Ascending aorta (tissue), 2 donors: ENCODE measurements at regions not wholly inside any gene's neighbourhood (a gene's known extent, or its start where the extent isn't known, plus 50 kb on each side); places are given as distances from the start of the nearest gene placed in this dataset.

Experiments used
- DNase-seq, 2 donors: peaks; one replicate each; pipeline ENCODE4 v3.0.0-alpha.2; 2019; ENCODE audit warnings: low spot score in 2 of 2
- H3K27ac ChIP-seq, 2 donors: fragments of 200-600 bp; sonication (generic); one replicate each; pipeline ENCODE4 v1.5.1; 2016 to 2017; ENCODE audit warnings: mild to moderate bottlenecking in 1 of 2
- H3K27me3 ChIP-seq: fragments of 200-600 bp; sonication (generic); one replicate; pipeline ENCODE4 v1.5.1; 2017
- H3K36me3 ChIP-seq, 2 donors: fragments of 200-600 bp; sonication (generic); one replicate each; pipeline ENCODE4 v1.5.1; 2016
- H3K4me1 ChIP-seq, 2 donors: fragments of 200-600 bp; sonication (generic); one replicate each; pipeline ENCODE4 v1.5.1; 2016 to 2017; ENCODE audit warnings: mild to moderate bottlenecking in 1 of 2
- H3K4me3 ChIP-seq, 2 donors: fragments of 200-600 bp; sonication (generic); one replicate each; pipeline ENCODE4 v1.5.1; 2016 to 2017; ENCODE audit warnings: mild to moderate bottlenecking in 1 of 2
- H3K9me3 ChIP-seq, 2 donors: fragments of 200-600 bp; sonication (generic); one replicate each; pipeline ENCODE4 v1.5.1; 2016
- intact Hi-C: fragments of 100-400 bp; cut with DNase I; formaldehyde crosslinking; loops from one replicate; pipeline ENCODE4 v1.15.1; 2023
- TF ChIP-seq, protein P1 (sequence below), 3 experiments: fragments of 200-600 bp in 2 of 3; fragments of 450-650 bp in 1 of 3; sonication (generic) in 2 of 3; IDR thresholded peaks; one replicate each; pipeline ENCODE4 v1.5.1; 2016 to 2019; ENCODE audit warnings: antibody characterized with exemption in 3 of 3, mild to moderate bottlenecking in 1 of 3, moderate library complexity in 1 of 3

DNA sequence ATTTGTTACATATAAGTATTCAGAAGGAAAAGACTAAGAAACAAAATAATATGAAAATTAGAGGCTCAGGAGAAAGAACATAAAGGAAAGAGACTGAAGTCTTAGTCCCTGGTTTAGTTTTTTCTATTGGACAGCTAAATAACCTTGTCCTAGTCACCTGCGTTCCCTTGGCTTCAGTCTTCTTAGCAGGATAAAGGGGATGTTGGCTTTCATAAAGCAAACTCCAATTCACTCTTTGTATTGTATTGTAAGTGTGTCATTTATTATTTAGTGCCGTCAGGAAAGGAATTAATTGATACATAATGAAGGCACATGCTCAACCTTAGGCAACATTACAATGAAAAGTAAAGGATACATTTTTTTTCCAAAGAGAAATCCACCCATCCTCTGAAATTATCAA is 190.3 kb upstream of the PPFIA2 start:
- intact Hi-C loops: no loop called here
- TF ChIP-seq, protein P1, sequence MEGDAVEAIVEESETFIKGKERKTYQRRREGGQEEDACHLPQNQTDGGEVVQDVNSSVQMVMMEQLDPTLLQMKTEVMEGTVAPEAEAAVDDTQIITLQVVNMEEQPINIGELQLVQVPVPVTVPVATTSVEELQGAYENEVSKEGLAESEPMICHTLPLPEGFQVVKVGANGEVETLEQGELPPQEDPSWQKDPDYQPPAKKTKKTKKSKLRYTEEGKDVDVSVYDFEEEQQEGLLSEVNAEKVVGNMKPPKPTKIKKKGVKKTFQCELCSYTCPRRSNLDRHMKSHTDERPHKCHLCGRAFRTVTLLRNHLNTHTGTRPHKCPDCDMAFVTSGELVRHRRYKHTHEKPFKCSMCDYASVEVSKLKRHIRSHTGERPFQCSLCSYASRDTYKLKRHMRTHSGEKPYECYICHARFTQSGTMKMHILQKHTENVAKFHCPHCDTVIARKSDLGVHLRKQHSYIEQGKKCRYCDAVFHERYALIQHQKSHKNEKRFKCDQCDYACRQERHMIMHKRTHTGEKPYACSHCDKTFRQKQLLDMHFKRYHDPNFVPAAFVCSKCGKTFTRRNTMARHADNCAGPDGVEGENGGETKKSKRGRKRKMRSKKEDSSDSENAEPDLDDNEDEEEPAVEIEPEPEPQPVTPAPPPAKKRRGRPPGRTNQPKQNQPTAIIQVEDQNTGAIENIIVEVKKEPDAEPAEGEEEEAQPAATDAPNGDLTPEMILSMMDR (IDR thresholded peaks at IDR 0.05): no peak

DNA sequence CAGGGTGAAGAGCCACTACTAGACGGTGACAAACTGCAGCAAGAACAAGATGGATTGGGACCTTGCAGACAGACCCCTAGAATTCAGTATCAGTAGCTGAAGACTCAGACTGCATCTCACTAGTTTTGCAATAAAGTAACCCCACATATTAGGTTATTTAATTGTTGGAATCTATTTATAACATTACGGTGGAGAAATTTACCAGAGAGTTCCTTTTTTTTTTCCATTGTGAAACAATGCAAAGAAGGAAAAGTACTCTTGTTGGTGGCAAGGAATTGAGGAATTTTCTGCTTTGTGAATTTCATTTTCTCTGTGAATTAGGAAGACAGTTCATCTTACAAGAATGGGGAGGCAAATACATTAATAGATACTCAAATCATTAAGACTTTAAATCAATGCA is 185.7 kb upstream of the PPFIA2 start:
- no peaks in the 10 kb centered on the region for H3K9me3 ChIP-seq
- TF ChIP-seq, protein P1 (IDR thresholded peaks at IDR 0.05): no peak
- H3K27ac ChIP-seq: no peak overlapping the region
- no peak for DNase-seq
- H3K36me3 ChIP-seq: no peaks in the 10 kb centered on the region
- intact Hi-C loops: no loop called here
- no peaks in the 10 kb centered on the region for H3K27me3 ChIP-seq
- no peak overlapping the region for H3K4me3 ChIP-seq
- no peaks in the 10 kb centered on the region for H3K4me1 ChIP-seq

More for the DNA sequence above, 190.3 kb upstream of the PPFIA2 start:
- H3K9me3 ChIP-seq: no peaks in the 10 kb centered on the region
- no peaks in the 10 kb centered on the region for H3K4me1 ChIP-seq
- no peak for DNase-seq
- no peak overlapping the region for H3K27ac ChIP-seq
- H3K4me3 ChIP-seq: no peak overlapping the region
- no peaks in the 10 kb centered on the region for H3K36me3 ChIP-seq
- H3K27me3 ChIP-seq: no peaks in the 10 kb centered on the region

DNA sequence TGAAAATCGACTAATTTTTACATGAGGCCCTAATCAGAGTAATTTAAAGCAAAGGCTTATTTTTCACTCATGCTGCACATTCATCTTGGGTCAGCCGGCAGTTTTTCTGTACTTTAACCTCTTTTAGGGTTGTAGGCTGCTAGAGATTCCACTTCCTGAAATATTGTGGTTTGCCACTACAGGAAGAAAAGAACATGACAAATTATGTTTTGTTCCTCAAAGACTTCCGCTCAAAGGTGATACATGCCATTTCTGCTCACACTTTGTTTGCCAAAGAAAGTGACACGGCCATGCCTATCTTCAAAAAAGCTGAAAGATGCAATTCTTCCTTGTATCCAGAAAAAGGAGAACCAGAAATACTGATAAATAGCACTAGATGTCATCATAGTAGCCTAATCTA is 183.4 kb upstream of the PPFIA2 start:
- Histone ChIP-seq H3K4me1 (no peaks in the 10 kb centered on the region), H3K9me3 (no peaks in the 10 kb centered on the region), H3K4me3 (no peak overlapping the region), H3K27ac (no peak overlapping the region), H3K27me3 (no peaks in the 10 kb centered on the region), H3K36me3 (no peaks in the 10 kb centered on the region)
- TF ChIP-seq, protein P1 (IDR thresholded peaks at IDR 0.05): no peak
- intact Hi-C loops: no loop called here
- no peak for DNase-seq

DNA sequence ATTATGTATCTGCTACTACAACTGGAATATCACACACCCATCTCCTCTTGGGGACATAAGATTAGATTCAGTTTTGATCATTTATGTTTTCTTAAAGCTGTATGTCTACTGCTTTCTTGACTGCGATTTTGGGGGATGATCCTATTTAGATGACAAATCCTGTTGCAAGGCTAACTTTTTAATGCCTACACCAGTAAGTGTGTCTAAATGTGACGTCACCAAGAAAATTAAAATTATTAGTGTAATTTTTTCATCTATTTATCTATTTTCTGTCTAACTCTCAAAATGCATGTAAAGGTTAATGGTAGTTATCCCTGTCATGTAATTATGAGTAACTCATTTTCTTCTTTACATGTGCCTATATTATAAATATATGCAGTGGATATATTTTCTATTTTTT is 170.9 kb upstream of the PPFIA2 start:
- Histone ChIP-seq H3K9me3 (no peaks in the 10 kb centered on the region), H3K36me3 (no peaks in the 10 kb centered on the region), H3K4me3 (no peak overlapping the region), H3K4me1 (no peaks in the 10 kb centered on the region), H3K27me3 (no peaks in the 10 kb centered on the region), H3K27ac (no peak overlapping the region)
- intact Hi-C loops: no loop called here
- no peak for DNase-seq
- TF ChIP-seq, protein P1 (IDR thresholded peaks at IDR 0.05): no peak

DNA sequence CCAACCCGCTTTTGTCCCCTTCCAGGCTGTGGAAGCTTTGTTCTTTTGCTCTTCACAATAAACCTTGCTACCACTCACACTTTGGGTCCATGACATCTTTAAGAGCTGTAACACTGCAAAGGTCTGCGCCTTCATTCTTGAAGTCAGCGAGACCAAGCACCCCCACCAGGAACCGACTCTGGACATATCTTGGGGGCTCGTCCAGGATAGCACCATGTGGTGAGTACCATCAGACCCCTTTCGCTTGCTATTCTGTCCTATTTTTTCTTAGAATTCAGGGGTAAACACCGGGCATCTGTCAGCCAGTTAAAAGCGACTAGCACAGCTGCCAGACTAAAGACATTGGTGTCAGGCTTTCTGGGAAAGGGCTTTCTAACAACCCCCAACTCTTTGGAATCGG is 137.6 kb upstream of the PPFIA2 start:
- Histone ChIP-seq H3K36me3 (no peaks in the 10 kb centered on the region), H3K4me3 (no peak overlapping the region), H3K27ac (no peak overlapping the region), H3K4me1 (no peaks in the 10 kb centered on the region), H3K27me3 (no peaks in the 10 kb centered on the region), H3K9me3 (peaks cover 0 to 10% of the 10 kb centered on the region in 2 donors)
- DNase-seq: no peak
- intact Hi-C loops: no loop called here
- TF ChIP-seq, protein P1 (IDR thresholded peaks at IDR 0.05): no peak

DNA sequence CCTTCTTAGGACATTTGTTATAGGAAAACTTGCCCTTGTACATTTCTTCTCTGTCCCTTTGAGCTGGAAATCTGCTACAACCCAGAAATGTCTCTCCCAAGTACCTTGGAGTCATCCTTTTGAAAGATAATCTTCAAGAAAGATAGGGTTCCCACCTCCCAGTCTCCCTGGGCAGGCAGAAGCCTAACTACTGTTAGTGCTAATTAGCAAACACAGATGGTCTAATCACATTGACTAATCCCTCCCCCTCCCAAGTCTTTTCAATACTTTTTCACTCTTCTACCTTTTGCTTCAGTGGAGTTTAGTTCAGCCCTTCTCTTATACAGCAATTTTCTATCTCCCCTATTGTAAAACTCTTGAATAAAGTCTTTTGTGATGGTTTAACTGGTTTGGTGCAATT is 129.8 kb upstream of the PPFIA2 start:
- intact Hi-C loops: no loop called here

More for the DNA sequence above, 129.8 kb upstream of the PPFIA2 start:
- Histone ChIP-seq H3K9me3 (no peaks in the 10 kb centered on the region), H3K27me3 (no peaks in the 10 kb centered on the region), H3K4me1 (no peaks in the 10 kb centered on the region), H3K36me3 (no peaks in the 10 kb centered on the region), H3K4me3 (no peak overlapping the region), H3K27ac (no peak overlapping the region)
- TF ChIP-seq, protein P1 (IDR thresholded peaks at IDR 0.05): no peak
- DNase-seq: no peak
